DMS114 treated with DMSO at 0.1 percent for 48 hours (cell line): ENCODE measurements at regions not wholly inside any gene's neighbourhood (a gene's known extent, or its start where the extent isn't known, plus 50 kb on each side); places are given as distances from the start of the nearest gene placed in this dataset.
"Not testable (repeated sequence)": the region's sequence is repeated elsewhere in the genome, so short reads cannot be mapped to it uniquely, and the experiment has no call there.

Experiments
- DNase-seq: peaks from one replicate; lab custom pipeline; 2025; ENCODE audit not compliant: unreplicated experiment; lab: John Stamatoyannopoulos, UW

DNA sequence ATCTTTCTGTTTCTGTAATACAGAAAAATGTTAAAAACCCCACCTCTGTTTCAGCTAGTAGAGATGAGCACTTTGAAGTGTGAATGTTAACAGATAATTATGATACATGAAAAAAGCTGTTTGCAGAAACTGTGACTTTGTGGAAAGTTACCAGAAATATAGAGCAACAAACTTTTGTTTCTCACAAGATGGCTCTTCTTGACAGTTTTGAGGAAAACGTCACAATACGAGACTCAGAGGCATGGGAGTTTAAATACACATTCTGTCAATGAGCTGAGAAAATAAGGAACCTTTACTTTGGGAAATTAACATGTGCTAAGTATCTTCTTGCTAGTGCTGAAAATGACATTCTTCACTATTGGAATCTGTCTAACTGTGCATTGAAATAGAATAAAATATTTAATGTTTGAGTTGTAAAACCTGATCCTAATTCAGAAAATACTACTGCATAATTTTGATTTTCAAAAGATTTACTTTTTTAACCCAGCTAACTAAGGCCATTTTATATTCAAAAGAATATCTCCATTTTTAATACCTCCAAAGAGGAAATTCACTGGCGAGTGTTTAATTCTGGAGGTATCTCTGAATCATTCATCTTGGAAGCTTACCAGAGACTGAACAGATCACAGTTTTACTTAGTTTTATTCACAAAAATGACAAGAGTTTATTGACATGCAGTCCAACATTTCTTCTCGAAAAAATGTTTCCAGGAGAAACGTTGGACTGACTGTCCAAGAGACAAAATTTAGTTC is 308.9 kb upstream of the LRFN5 start:
- DNase-seq, result no peak

DNA sequence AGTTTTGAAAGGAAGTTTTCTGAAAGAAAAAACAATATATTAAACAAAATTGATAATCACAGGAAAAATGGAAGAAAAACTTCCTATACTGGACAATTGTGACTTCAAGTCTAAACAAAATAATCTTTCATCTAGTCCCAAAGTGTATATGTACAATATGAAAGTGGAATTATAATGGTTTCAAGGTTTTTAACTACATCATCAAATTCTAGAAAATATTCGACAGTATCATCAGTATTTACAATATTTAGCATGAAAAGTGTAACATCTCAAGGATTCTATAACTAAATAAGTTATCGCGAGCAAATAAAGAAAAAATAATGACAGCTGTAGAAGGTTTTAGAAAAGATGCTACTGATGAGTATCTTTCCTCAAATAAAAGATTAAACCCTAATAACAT is 310.9 kb upstream of the LRFN5 start:
- no peak for DNase-seq

DNA sequence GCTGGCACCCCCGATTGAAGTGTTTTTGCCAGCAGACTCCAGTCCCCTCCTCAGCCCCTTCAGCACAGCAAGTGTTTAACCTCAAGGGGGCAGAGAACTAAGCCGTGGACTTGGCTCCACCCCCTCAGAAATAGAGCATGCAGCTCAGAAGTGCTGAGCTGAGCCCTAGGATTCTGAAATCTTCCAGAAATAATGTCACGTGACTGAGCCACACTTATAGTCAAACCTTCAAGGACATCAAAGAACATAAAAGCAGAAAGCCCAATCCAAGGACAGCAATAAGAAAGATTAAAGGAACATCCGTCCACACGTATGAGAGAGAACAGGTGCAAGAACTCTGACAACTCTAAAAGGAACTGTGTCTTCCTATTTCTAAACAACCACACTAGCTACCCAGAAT is 317.7 kb upstream of the LRFN5 start:
- no peak for DNase-seq

DNA sequence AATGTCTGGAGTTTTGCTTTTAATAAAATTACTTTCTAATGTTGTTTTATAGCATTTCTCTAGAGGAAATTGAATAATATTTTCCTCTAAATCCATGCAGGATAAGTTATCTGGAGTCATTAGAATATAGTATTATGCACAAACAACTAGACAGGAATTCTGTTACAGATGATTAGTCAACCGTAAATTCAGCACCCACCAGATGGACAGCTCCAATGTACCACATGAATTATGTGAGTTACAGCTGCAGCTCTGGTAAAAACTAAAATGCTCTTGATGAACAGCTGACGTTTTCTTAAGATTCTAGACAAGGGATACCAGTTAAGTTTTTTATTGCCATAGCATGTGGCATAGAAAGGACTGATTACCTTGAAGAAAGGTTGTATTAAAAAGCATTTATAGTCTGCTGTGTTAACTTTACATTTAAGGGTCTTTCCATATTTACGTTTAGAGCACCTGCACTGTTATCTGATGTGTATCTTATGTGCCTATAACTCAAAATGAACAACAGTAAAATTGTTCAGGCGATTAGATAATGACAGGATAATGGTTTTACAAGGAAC is 321.4 kb upstream of the LRFN5 start:
- DNase-seq, result no peak

DNA sequence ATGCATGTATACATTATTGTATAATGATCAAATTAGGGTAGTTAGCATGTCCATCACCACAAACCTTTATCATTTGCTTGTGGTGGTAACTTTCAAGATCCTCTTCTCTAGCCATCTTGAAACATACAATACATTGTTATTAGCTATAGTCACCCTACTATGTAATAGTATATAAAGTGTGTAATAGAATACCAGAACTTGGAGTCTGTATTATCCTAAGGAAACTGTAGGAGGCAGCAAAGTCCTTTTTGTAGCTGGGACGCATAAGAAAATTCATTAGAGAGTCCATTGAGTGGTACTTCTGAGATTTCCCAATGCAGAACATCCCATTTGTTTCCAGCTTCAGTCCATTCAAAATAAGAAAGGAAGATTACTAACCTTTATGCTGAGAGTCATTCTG is 325.9 kb upstream of the LRFN5 start:
- peak; percentile 1 for DNase-seq

DNA sequence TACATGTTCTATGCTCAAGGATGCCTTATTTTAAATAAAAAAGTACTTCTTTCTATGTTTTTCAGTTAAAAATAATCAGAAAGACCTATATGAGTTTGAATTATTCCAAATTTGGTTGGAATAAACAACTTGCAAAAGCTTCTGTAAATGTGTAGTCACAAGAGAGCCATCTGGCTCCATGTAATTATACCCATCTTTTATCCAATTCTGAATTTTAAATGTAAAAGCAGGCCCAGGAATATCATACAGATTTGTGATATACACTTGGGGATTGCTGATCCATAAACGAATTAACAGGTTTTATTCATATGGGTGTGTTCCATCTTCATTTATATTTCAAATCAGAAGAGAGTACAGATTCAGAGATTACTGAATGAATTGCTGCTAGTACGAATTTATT is 329.2 kb upstream of the LRFN5 start:
- DNase-seq, result no peak

DNA sequence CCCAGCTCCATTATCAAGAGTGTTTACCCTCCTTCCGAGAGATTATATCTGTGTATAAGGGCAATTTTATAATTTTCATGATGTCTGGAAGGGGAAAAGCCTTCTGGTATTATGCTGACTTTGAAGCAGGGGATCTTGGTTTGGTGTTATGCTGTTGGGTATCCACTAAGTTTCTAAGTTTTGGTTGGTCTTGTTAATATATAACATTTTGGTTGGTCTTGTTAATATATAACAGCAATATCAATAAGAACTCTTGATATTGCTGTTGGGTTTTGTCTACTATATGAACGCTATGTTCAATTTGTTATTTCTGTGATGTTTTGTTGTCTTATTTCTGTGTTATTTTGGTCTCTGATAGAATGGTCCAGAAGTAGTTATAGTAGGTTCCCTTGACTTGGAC is 349.2 kb upstream of the LRFN5 start:
- no peak for DNase-seq

DNA sequence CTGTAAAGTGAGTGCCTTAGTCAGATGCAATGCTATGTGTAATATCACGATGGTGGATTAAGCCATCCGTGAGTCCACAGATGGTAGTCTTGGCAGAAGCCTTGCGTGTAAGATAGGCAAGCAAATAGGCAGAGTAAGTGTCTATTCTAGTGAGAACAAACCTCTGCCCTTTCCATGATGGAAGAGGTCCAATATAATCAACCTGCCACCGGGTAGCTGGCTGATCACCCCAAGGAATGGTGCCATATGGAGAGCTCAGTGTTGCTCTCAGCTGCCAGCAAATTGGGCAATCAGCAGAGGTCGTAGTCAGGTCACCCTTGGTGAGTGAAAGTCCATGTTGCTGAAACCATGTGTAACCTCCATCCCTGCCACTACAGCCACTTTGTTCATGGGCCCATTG is 371.2 kb upstream of the LRFN5 start:
- DNase-seq, result no peak

DNA sequence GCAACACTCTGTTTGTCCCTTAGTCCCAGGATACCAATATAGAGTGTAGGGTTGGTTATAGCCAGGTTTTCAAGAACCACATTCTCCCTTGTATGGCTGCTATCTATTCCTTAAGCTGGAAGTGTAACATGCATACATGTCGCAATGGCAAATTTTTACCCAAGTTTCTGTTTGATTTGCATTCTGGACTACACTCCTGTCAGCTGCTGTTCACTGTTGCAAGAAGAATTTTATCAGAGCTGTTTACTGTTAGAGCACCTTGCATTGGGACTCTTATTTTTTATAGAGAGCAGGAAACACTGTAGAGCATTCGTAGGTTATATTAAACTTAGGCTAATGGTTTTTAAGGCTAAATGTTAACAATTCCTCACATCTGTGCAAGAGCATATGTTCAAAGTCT is 376.0 kb upstream of the LRFN5 start:
- no peak for DNase-seq

DNA sequence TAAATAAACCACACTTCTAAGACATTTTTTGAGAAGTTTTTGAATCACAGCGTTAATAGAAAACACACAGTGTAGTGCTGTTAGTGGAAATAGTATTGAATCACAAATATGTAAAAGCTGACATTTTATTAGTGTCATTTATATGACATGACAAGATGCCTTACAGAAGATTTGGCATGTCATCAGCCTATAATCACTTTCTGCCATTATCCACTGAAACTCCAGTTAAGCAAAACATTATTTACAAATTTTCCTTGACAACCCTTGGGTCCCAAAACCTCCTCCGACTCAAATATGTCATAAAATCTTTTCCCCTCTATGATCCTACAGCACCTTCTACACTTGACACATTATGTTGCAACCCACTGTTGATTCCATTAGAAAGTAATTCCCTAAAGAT is 376.9 kb upstream of the LRFN5 start:
- DNase-seq, result no peak

DNA sequence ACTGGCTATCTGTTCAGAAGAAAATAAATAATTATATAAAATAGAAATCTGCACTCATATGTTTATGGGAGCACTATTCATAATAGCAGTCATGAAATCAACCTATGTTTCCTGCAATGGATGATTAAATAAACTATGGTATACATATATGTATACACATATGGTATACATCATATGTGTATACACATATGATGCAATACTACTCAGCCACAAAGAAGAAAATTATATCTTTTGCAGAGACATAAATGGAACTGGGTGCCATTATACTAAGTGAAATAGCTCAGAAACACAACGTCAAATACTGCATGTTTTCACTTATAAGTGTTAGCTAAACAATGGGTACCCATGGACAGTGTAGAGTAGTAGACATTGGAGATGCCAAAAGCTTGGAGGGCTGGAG is 381.2 kb upstream of the LRFN5 start:
- DNase-seq, result no peak

DNA sequence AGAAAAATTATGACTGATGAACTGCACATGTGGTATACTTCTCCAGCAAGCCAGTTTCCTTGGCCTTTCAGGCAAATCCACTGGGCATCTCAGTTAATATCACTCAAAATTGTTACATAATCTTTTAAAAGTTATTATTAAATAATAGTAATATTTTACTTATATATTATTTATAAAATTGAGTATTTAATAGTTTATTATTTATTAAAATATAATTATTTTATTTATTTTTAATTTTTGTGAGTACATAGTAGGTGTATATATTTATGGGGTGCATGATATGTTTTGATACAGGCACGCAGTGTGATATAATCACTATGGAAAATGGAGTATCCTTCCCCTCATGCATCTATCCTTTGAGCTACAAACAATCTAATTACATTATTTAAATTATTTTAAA is 384.1 kb upstream of the LRFN5 start:
- no peak for DNase-seq

DNA sequence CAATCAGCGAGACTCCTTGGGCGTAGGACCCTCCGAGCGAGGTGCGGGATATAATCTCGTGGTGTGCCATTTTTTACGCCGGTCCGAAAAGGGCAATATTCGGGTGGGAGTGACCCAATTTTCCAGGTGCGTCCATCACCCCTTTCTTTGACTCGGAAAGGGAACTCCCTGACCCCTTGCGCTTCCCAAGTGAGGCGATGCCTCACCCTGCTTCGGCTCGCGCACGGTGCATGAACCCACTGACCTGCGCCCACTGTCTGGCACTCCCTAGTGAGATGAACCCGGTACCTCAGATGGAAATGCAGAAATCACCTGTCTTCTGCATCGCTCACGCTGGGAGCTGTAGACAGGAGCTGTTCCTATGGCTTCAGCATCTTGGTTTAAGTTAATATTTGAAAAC is 391.7 kb upstream of the LRFN5 start:
- DNase-seq, result not testable (repeated sequence)

DNA sequence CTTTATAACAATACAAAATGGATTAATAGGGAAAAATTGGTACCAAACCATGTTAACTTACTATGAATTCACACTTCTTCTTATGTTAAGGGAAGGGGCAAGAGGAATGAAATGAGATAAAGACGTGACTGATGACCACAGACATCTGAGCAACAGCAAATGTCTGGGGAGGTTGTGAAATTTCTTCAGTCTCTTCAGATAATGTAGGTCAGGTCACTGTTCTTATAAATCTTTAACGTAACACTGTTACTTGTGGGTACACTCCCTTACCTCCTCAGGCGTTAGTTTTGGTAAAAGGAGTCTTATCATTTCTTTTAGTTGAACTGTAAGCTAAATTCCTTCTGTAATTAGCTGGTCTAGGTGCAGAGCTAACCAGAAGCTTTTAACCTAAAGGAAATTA is 405.0 kb upstream of the LRFN5 start:
- no peak for DNase-seq

DNA sequence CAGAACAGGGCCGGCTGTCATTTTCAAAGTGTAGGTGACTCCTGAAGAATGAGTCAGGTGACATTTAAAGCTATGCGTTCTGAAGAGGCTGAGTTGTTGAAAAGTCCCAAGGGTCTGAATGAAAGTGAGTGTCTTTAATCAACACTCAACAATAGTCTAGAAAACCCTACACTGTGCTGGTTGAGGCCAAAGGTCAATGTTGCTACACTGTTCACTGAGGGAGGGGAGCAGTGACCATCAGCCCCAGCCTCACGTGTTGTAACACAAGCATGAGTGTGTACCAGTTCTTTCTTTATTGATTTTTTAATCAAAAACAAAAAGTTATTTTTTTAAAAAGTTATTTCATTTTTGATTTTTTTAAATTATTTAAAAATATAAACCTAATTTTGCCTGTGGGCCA is 418.8 kb upstream of the LRFN5 start:
- DNase-seq, result no peak

DNA sequence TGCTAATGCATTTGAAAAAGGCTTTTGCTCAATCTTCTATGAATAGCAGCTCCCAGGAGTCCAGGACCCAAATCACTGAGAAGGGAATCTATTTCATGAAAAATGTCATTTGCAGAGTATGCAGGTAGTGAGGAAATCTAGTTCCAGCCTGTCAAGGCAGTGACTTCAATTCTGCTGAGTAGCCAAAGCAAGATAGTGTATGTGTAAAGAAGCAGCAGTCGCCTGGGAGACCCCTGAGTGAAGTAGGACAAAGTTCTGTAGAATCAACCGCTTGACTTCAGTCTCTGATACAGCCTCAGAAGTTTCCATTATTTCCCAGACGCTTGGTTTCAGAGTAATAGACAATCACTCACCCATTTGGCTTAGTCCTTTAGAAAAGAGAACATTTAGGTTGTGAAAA is 435.6 kb upstream of the LRFN5 start:
- DNase-seq, result no peak

DNA sequence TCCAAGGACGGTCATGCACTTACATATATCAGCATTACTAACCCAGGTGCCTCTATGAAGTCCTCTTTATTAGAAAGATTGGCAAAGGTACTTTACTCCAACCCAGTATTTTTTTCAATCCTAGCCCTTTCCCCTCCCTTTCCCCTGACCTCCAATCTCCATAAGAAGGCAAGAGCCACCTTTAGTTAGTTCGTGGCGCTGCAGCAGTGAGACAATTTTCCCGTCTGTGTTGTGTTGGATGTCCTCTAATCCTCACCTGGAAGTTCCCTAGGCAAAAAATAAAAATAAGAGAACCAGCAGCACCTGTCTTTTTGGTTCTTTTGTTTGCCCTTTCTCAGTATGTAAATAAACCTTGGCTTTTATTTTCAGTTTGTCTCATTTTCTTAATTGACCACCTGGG is 439.6 kb upstream of the LRFN5 start:
- DNase-seq, result no peak

DNA sequence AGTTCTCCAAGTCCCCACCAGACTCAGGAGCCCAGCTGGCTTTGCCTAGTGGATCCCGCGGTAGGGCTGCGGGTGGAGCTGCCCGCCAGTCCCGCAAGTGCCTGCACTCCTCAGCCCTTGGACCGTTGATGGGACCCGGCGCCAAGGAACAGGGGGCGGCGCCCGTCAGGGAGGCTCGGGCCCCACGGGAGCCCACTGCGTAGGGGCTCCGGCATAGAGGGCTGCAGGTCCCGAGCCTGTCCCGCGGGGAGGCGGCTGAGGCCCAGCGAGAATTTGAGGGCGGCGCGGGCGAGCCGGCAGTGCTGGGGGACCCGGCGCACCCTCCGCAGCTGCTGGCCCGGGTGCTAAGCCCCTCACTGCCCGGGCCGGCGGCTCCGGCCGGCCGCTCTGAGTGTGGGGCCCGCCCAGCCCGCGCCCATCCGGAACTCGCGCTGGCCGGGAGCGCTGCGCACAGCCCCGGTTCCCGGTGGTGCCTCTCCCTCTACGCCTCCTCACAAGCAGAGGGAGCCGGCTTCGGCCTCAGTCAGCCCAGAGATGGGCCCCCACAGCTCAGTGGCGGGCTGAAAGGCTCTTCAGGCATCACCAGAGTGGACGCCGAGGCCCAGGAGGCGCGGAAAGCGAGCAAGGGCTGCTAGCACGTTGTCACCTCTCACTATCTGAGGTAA is 452.4 kb upstream of the LRFN5 start:
- no peak for DNase-seq

DNA sequence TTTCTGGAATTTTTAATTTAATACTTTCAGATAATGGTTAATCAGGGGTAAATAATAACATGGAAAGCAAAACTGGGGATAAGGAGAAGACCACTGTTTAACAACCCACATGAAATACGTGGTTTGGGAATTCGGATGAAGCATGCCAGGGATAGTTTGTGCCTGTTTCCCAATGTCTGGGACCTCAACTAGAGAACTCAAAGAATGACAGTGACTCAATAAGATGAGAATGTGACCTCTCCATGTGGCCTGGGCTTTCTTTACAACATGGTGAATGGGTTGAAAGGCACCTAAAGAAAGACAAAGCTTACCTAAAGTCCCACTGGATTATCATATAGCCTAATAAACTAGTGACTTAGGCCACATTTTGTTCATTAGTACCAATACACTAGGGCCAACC is 460.3 kb upstream of the LRFN5 start:
- DNase-seq, result no peak

DNA sequence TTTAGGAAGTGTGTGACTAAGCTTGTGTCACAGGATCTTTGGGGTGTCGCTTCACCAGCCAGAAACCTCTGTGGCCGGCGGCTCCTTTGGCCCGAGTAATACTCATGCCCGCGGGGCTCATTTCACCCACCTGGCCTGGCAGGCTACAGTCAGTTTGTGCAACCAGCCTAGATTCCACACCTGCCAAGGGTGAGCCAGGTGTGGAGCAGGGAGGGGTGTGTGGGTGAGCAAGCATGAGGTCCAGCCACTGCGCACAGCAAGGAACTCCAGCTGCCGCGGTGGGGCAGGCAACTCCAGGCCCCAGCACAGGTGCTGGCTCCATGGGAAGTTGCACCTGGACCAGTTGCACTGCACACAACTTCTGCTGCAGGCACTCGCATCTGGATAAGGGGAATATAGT is 462.3 kb upstream of the LRFN5 start:
- no peak for DNase-seq

DNA sequence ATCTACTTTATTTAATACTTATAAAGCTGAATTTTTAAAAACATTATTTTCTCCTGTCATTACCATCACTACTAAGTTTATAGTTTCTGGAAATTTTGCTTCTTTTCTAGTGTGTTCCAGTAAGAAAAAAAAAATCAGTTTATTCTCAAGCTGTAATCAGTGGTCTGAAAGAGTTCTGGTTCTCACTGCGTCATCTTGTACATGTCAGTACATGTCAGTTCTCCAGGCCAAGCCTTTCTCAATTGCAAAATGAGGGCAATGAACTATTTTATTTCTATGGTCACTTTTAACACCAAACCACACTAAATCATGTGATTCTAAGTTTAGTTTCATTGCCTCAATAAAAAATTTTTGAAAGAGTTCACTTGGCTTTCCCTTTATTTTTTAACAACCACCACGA is 468.9 kb upstream of the LRFN5 start:
- DNase-seq, result no peak

DNA sequence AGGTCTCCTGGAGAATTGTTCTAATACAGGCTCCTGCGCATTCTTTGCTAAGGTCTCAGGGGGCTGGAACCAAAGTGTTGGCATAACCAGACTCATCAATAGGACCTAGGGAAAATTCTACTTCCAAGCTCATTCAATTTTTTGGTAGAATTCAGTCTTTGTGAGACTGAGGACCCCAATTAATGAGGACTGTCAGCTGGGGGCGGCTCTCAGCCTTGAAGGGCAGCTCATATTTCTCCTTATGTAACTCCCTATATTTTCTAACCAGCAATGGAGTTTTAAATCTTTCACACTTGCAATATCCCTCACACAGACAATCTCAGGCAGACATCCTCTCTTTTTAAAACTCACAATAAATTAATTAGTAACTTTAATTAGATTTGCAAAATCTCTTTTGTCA is 476.4 kb upstream of the LRFN5 start:
- DNase-seq, result no peak

DNA sequence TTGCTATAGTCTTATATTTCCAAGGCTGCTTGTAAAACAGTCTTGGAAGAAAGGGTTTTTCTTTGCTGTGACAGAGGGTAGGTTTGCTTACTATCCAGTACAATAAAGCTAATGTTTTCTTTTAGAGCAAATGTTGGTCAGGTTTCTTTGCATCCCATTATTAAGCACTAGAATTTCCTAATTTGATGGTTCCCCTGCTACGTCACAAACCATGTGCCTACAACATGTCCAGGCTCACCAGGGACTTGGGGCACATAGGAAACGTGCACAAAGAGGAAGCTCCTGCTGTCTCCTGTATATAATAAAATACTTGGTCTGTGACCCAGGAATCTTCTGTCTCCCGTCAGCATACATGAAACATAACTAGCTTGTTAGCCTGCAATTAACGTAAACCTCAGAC is 486.3 kb upstream of the LRFN5 start:
- DNase-seq, result no peak
